Osteoblast (primary cell): ENCODE measurements at regions not wholly inside any gene's neighbourhood (a gene's known extent, or its start where the extent isn't known, plus 50 kb on each side); places are given as distances from the start of the nearest gene placed in this dataset.

ENCODE experiments used
- DNase-seq: peaks from one replicate; pipeline ENCODE4 v3.0.0; 2011; ENCODE audit warnings: low spot score, mixed read lengths; ENCODE audit not compliant: insufficient read length; ENCODE audit errors: missing footprints
- H2AFZ ChIP-seq: 2 replicates; pipeline ENCODE4 v1.6.0; 2011; ENCODE audit warnings: mild to moderate bottlenecking, low read length
- H3K27ac ChIP-seq: 2 replicates; pipeline ENCODE4 v1.5.1; 2011; ENCODE audit warnings: mild to moderate bottlenecking, low read depth, low read length, moderate library complexity
- H3K27me3 ChIP-seq: 2 replicates; pipeline ENCODE4 v1.6.0; 2012; ENCODE audit warnings: mild to moderate bottlenecking, control low read depth, inconsistent platforms, low read length, moderate library complexity; ENCODE audit not compliant: insufficient read depth
- H3K36me3 ChIP-seq: 2 replicates; pipeline ENCODE4 v1.5.1; 2011; ENCODE audit warnings: mild to moderate bottlenecking, low read length, control low read depth, moderate library complexity; ENCODE audit not compliant: insufficient read depth
- H3K4me1 ChIP-seq: 2 replicates; pipeline ENCODE4 v1.5.1; 2011; ENCODE audit warnings: mild to moderate bottlenecking, low read length, control low read depth, moderate library complexity; ENCODE audit not compliant: insufficient read depth
- H3K4me2 ChIP-seq: 2 replicates; pipeline ENCODE4 v1.6.0; 2011; ENCODE audit warnings: mild to moderate bottlenecking, low read length; ENCODE audit not compliant: insufficient read depth
- H3K4me3 ChIP-seq: fragments of 200-600 bp; sonication (generic); 3 replicates; pipeline ENCODE4 v1.5.1; 2012; ENCODE audit warnings: mild to moderate bottlenecking, low read length, inconsistent platforms; ENCODE audit not compliant: insufficient read depth
- H3K79me2 ChIP-seq: 2 replicates; pipeline ENCODE4 v1.6.0; 2012; ENCODE audit warnings: mild to moderate bottlenecking, low read length, control low read depth, inconsistent platforms; ENCODE audit not compliant: insufficient read depth
- H3K9me3 ChIP-seq: 2 replicates; pipeline ENCODE4 v1.5.1; 2011; ENCODE audit warnings: low read depth, low read length, control low read depth
- H4K20me1 ChIP-seq: 2 replicates; pipeline ENCODE4 v1.6.0; 2012; ENCODE audit warnings: mild to moderate bottlenecking, low read length, control low read depth; ENCODE audit not compliant: insufficient read depth
- TF ChIP-seq, protein P1 (sequence below): IDR thresholded peaks from 2 replicates; pipeline ENCODE4 v1.5.1; 2011; ENCODE audit warnings: mild to moderate bottlenecking, low read depth, low read length, moderate library complexity; ENCODE audit errors: extremely low read depth

DNA sequence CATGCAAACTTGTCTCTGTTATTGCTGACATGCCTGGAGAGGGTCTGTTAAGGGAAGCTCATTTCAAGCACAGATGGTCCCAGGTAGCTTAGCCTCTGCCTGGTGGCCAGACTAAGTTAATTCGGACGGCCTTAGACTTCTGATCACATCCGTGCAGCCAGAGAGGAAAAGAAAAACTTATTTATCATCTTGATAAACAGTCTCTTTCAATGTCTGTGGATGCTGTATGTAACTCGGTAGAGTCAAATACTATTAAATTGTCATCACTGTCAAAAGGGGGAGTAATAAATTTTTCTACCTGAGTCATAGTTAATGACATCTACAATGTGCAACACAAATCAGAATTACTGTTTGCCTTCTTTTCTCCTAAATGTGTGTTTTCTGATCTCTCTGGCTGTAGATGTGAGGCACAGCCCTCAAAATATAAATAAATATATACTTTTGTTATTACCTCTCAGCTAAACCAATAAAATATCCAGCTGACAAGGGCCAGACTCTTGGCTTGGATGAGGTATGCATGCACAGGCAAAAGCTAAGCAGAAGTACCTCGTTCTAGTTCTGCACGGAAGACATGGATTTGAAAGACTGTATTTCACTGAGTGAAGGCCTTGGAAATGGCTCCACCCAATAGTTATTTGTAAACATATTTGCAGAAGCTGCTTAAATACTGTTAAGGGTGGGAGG, 530.0 kb downstream of the TAFA4 start:
- Histone ChIP-seq H3K27ac (no peak overlapping the region), H3K27me3 (no peaks in the 10 kb centered on the region), H3K4me1 (no peaks in the 10 kb centered on the region), H4K20me1 (no peaks in the 10 kb centered on the region), H3K4me3 (no peak overlapping the region), H2AFZ (no peak overlapping the region), H3K79me2 (no peaks in the 10 kb centered on the region), H3K9me3 (no peaks in the 10 kb centered on the region), H3K36me3 (no peaks in the 10 kb centered on the region), H3K4me2 (no peak overlapping the region)
- DNase-seq, result no peak
- TF ChIP-seq, protein P1, sequence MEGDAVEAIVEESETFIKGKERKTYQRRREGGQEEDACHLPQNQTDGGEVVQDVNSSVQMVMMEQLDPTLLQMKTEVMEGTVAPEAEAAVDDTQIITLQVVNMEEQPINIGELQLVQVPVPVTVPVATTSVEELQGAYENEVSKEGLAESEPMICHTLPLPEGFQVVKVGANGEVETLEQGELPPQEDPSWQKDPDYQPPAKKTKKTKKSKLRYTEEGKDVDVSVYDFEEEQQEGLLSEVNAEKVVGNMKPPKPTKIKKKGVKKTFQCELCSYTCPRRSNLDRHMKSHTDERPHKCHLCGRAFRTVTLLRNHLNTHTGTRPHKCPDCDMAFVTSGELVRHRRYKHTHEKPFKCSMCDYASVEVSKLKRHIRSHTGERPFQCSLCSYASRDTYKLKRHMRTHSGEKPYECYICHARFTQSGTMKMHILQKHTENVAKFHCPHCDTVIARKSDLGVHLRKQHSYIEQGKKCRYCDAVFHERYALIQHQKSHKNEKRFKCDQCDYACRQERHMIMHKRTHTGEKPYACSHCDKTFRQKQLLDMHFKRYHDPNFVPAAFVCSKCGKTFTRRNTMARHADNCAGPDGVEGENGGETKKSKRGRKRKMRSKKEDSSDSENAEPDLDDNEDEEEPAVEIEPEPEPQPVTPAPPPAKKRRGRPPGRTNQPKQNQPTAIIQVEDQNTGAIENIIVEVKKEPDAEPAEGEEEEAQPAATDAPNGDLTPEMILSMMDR, result no peak

DNA sequence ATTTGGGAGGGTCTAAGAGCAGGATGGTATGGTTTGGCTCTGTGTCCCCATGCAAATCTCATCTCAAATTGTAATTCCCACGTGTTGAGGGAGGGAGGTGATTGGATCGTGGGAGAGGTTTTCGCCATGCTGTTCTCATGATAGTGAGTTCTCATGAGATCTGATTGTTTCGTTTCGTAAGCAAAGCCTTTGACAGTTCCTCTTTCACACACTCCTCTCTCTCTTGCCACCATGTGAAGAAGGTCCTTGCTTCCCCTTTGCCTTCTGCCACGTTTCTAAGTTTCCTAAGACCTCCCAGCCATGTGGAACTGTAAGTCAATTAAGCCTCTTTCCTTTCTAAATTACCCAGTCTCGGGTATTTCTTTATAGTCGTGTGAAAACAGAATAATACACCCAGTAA, 553.7 kb downstream of the TAFA4 start:
- TF ChIP-seq, protein P1, result no peak
- H3K79me2 ChIP-seq, result no peaks in the 10 kb centered on the region

DNA sequence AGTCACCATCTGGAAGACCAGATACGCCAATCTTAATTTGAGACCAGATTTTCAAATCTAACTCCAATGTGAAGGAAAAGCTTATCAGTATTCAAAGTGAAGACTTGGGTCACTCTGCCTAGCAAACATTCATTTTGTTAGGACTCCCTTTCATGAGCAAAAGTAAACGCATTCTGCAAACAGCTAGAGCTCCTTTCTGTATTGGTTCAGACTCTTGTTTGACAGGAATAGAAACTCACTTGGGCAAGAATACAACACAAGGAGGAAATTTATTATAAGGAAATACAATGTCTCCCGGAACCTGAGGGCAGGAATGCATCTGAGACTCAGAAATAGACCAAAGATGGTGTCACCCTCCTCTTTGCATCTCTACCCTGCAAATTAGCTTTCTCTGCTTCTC, 558.6 kb downstream of the TAFA4 start:
- no peaks in the 10 kb centered on the region for H3K36me3 ChIP-seq
- no peak overlapping the region for H2AFZ ChIP-seq
- H3K79me2 ChIP-seq, result no peaks in the 10 kb centered on the region

More for the DNA sequence above, 553.7 kb downstream of the TAFA4 start:
- no peak overlapping the region for H2AFZ ChIP-seq
- H3K27me3 ChIP-seq, result no peaks in the 10 kb centered on the region
- H3K4me1 ChIP-seq, result no peaks in the 10 kb centered on the region
- H4K20me1 ChIP-seq, result no peaks in the 10 kb centered on the region
- no peak overlapping the region for H3K4me3 ChIP-seq
- DNase-seq, result no peak
- no peak overlapping the region for H3K4me2 ChIP-seq
- no peak overlapping the region for H3K27ac ChIP-seq
- no peaks in the 10 kb centered on the region for H3K9me3 ChIP-seq
- H3K36me3 ChIP-seq, result no peaks in the 10 kb centered on the region

DNA sequence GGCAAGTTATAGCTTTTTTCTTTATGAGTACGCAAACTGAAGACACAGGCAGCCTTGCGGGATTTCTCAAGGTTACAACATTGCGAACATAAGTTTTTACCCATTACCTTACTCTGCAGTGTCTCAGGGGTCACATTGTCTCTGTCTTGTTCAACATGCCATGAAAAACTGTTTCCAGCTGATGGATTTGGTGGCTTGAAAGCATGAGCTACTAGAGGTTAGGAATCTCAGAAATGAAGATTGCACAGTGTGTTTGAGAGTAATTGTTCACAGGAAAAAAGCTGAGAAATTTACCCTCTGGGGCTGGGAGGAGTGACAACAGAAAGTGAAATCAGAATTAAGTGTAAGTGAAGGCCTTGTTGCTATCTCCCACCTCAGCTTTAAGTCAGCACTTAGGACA, 568.6 kb downstream of the TAFA4 start:
- H3K4me2 ChIP-seq, result no peak overlapping the region
- no peaks in the 10 kb centered on the region for H3K27me3 ChIP-seq
- no peaks in the 10 kb centered on the region for H3K36me3 ChIP-seq
- H3K9me3 ChIP-seq, result no peaks in the 10 kb centered on the region
- H4K20me1 ChIP-seq, result no peaks in the 10 kb centered on the region
- no peak overlapping the region for H3K27ac ChIP-seq
- no peaks in the 10 kb centered on the region for H3K79me2 ChIP-seq
- H2AFZ ChIP-seq, result no peak overlapping the region
- DNase-seq, result no peak
- TF ChIP-seq, protein P1, result no peak
- no peak overlapping the region for H3K4me3 ChIP-seq
- no peaks in the 10 kb centered on the region for H3K4me1 ChIP-seq

More for the DNA sequence above, 558.6 kb downstream of the TAFA4 start:
- H3K27ac ChIP-seq, result no peak overlapping the region
- H4K20me1 ChIP-seq, result no peaks in the 10 kb centered on the region
- no peak overlapping the region for H3K4me2 ChIP-seq
- H3K9me3 ChIP-seq, result no peaks in the 10 kb centered on the region
- H3K4me1 ChIP-seq, result no peaks in the 10 kb centered on the region
- H3K27me3 ChIP-seq, result no peaks in the 10 kb centered on the region
- DNase-seq, result no peak
- TF ChIP-seq, protein P1, result no peak
- no peak overlapping the region for H3K4me3 ChIP-seq
